NCI-H82 treated with DMSO at 0.1 percent for 48 hours (cell line): ENCODE measurements at regions not wholly inside any gene's neighbourhood (a gene's known extent, or its start where the extent isn't known, plus 50 kb on each side); places are given as distances from the start of the nearest gene placed in this dataset.
"Not testable (repeated sequence)": the region's sequence is repeated elsewhere in the genome, so short reads cannot be mapped to it uniquely, and the experiment has no call there.

Experiments used
- DNase-seq: peaks from one replicate; lab custom pipeline; 2025; ENCODE audit not compliant: unreplicated experiment; lab: John Stamatoyannopoulos, UW

DNA sequence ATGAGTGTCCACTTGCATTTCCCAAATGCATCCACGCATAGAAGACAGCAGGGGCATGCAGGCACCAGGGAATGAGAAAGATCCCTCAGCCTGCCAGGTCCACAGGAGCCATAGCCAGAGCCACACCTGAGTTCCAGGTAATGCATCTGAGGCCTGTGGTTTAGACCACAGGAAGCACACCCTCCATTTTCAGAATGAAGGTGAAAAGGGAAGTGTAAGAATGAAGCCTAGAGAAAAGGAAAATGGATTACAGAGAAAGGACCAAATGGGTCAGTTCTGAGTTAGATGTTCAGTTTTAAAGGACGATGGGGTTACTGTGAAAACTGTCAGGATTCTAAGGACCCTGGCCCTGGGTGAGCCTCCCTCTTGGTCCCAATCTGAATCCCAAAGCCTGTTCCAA is 1283.2 kb downstream of the TMEM121 start:
- no peak for DNase-seq

DNA sequence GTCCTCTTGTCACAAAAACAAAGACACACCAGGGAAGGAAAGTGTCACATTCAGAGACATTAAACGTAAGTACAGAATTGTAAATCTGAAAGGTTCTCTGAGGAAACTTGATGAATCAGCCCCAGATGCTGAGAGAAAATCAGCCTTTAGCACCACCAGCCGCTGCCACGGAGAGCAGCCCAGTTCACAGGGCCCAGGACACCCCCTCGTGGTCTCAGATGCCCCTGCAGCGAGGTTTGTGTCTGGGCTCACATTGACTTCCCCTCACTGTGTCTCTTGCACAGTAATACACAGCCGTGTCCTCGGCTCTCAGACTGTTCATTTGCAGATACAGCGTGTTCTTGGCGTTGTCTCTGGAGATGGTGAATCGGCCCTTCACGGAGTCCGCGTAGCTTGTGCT is 1283.8 kb downstream of the TMEM121 start:
- DNase-seq: not testable (repeated sequence)

DNA sequence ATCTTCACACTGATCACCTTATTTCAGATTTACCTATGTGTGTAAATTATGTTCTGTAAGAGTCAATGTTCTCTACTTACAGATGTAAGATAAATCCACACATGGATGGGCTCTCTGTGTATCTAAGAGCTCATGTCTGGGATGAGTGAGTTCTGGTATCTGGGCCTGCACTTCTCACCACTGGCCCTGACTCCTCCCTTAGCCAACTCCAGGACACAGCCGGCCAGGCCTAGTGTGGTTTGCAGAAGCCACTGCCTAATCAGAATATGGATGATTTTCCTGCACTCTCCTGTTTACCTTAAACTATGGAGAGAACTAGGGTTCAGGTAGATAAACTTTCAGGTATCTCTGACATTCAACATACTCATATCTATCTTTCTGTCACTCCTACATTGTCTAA is 1284.8 kb downstream of the TMEM121 start:
- DNase-seq: no peak

DNA sequence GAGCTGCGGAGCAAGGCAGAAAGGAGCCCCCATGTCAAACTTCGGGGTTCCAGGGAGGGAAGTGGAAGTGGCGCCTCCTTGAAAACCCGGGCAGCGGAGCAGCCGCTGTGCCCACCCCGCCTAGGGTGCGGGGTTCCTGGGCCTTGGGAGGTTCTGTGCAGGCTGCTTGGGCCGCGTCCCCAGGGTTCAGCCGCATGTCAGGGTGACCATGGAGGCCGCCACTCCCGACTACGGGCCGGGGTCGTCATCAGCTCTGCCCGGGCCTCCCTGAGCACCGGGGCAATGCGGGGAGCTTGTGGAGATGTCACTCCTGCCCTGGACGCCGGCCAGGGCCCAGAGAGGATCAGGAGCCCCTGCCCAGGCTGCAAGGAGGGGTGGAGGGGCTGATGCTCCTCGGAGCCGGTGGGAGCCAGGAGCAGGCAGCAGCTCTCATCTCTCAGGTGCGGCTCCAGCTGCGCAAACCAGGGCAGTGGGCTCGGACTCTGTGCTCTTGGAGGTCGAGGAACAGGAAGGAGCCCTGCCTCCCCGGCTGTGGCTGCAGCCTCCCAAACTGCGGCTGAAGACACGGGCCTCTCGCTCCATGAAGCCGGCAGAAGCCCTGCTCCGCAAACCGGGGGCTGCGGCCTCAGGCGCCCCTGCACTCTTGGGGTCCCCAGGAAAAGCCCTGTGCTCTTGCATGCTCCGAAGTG is 1286.5 kb downstream of the TMEM121 start:
- no peak for DNase-seq

DNA sequence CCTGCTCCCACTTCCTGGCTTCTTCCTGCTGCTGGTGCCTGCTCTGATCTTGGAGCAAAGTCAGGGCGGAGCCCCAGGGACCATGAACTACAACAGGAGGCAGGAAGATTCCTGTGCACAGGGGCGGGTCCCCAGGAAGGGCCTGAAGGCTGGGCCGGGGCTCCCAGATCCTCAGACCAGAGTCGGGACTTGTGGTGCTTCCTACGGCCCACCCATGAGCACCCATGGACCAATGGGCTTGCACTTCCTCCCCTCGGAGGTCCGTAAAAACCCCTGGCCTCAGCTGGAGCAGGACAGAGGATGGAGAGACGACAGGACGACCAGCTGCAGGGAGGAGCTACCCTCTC is 1287.1 kb downstream of the TMEM121 start:
- DNase-seq: no peak

DNA sequence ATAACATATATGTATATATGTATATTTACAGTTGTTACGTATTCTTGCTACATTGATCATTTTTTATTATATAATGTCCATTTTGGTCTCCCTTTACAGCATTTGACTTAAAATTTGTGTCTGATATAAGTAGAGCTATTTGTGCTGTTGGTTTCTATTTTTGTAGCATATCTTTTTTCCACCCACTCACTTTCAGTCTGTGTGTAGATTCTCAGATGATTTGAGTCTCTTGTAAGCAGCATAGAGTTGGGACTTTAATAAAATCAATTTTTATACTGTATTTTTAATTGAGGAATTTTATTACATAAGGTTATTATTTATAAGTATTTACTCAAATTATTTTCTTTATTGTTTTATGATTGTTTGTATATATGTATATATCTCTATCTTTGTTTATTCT is 1293.7 kb downstream of the TMEM121 start:
- no peak for DNase-seq

DNA sequence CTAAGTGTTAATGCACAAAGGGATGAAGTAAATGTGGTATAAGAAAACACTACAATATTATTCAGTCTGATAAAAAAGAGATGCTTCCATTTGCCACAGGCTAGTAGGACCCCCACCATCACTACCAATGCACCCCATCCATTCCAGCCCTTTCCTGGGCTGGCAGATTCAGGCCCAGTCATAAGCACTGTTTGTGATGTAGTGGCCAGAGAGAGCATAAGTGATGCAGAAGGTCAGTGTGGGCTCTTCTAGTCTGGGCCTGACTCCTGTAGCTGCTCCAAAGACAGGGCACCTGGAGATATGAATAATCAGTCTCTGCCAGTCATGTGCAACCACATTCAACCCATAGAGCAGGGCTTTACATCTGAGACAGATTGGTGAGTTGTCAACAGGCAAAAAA is 1294.7 kb downstream of the TMEM121 start:
- no peak for DNase-seq

DNA sequence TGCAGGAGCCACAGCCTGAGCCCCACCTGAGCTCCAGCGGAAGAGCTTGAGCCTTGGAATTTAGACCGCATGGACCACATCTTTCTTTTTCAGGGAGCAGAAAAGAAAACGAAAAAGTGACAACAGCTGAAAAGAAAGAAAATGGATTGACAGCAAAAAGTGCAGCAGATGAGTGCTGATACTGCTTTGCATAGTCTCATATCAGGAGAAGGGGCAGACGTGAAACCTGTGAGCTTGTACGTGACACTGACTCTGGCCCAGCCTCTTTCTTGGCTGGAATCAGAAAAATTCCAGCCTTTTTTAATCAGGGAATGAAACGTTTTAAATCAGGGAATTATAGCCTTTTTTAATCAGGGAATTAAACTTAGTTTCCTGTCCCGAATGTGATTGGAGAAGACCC is 1296.5 kb downstream of the TMEM121 start:
- no peak for DNase-seq

DNA sequence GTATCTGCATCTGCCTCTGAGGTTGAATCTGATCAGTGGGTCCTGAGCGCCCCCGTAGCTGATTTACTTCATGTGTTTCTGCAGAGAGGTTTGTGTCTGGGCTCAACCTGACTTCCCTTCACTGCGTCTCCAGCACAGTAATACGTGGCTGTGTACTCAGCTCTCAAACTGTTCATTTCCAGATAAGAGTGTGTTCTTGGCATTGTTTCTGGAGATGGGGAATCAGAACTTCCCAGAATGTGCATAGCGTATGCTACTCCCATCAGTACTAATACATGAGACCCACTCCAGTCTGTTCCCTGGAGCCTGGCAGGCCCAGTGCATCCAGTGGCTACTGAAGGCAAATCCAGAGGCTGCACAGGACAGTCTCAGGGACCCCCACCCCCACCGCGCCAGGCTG is 1297.2 kb downstream of the TMEM121 start:
- DNase-seq: no peak

DNA sequence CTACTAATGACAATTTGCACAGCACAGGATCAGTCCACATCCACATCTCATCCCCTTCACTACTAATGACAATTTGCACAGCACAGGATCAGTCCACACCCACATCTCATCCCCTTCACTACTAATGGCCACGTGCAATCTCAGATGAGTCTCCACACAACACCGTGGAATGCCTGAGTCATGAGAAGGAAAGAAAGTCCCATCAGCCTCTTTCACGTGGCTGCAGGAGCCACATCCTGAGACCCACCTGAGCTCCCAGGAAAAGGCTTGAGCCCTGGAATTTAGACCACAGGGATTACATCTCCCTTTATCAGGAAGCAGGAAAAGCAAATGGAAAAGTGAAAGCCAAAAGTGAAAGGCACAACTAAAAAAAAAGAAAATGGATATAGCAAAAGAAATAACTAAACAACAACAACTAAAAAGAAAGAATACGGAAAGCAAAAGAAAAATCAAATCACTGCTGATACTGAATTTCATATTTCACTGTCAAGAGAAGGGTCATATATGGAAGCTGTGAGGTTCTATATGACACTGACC is 1300.5 kb downstream of the TMEM121 start:
- no peak for DNase-seq

DNA sequence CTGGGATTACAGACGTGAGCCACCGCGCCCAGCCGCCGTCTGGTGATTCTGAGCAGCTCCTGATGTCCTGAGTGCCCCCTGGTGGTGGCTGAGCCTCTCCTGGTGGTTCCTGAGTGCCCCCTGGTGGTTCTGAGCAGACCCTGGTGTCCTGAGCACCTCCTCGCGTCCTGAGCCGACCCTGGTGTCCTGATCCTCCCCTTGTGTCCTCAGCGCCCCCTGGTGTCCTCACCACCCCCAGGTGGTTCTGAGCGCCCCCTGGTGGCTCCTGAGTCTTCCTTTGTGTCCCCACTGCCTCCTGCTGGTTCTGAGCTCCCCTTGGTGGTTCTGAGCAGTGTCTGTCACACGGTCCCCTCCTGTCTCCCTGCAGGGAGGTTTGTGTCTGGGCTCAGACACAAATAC is 1304.9 kb downstream of the TMEM121 start:
- DNase-seq: no peak

DNA sequence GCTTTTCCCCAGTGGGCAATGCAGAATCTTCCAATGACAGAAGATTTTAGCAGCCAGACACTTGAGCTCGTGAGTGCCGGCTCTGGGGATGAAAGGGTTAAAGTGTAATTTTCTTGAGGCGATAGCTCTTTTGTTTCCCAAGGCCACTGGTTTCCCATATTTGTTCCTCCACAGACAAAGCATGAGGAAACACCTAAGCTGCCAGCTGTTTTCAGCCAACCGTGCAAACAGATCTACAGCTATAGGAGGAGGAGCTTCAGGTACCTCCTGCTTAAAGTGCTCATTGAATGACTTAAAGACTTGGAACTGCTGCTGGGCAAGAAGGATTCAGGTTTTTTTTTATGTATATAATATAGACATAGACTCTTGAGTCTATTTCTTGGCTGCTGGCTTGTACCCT is 1311.5 kb downstream of the TMEM121 start:
- DNase-seq: no peak

DNA sequence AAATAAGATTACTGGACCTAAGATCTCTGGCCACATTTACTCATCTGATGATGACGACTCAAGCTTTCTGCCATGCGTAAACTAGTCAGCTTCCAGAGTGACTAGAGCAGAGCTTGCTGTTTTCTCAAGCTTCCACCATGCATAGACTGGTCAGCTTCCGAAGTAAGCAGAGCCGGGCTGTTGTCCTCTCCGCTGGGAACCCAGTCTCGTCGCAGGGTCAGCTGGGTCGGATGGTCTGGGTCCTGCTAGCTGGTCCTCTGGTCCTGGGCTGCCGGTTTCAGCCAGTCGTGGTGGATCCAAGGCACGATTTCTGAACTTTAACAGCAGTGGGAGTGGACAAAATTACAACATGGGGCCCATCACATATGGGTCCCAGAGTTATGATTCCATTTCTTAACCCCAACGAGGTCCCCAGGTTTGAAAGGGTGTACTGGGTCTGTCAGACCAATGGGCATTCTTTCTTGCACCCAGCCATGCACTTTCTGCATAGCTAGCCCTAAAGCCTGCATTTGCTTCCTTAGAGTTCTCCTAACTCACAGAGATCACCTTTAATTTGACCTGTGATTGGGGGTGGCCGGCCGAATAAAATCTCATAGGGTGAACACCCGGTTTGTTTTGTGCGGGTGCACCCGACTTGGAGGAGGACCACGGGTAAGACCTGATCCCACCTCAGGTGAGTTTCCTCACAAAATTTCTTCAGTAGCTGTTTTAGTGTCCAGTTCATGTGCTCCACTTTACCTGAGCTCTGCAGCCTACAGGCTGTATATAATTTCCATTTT is 1312.8 kb downstream of the TMEM121 start:
- no peak for DNase-seq

DNA sequence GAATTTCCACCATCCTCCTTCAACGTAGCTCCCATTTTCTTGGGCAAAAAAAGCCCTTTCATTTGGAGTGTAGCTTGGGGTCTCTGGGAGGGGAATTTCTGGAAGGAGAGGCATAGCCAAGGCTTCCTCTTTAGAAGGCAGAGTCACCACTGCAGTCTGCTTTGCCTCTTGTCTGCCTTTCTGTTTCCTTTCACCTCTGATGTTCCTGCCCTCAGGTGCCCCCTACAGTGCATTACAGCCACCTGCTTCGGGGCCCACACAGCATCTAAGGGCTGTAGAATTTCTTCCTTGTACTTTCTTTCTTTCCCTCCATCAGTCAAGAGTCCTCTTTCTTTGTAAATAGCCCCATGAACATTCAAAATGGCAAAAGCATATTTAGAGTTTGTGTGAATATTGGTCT is 1313.9 kb downstream of the TMEM121 start:
- DNase-seq: no peak

DNA sequence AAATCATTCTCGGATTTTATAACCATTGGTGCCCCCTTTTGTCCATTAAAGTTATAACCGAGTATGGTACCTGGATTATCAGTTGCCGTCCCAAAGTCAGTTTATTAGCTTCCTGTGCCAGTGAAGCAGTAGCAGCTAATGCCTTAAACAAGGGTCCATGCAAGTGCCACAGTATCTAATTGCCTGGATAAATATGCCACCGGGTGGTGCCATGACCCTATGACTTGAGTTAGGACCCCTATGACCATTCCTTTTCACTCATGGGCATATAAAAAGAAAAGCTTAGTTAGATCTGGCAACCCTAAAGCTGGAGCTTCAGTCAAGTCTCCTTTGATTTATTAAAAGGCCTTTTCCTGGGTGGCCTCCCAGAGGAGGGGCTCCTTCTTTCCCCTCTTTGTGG is 1314.6 kb downstream of the TMEM121 start:
- DNase-seq: no peak

DNA sequence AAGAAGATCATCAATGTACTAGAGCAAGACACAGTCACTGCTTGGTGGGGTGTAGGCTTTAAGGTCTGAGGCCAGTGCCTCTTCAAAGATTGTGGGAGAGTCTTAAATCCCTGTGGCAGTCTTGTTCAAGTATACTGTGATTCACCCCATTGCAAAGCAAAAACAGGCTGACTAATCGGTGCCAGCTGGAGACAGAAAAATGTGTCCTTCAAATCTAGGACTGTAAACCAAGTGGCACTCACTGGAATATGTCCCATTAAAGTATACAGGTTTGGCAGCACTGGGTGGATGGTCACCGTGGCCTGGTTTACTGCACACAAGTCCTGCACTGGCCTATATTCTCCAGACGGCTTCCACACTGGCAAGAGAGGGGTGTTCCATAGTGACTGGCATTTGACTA is 1315.3 kb downstream of the TMEM121 start:
- no peak for DNase-seq

DNA sequence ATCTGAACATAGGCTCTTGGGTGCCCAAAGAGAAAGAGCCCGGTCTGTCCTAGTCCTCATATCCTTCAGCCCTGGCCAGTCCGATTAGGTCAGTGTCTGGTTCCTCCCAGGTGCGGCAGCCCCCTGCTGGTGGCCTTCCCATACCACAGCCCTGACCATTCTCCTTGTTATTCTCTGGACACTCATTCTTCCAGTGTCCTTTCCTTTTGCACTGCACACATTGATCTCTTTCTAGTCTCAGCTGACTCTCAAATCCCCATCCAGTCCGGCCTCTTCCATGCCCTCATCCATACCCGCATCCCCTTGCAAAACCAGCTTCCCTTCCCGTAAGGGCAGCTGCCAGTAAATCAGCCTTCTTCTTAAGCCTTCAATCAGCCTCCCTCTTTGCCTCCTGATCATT is 1316.3 kb downstream of the TMEM121 start:
- no peak for DNase-seq

DNA sequence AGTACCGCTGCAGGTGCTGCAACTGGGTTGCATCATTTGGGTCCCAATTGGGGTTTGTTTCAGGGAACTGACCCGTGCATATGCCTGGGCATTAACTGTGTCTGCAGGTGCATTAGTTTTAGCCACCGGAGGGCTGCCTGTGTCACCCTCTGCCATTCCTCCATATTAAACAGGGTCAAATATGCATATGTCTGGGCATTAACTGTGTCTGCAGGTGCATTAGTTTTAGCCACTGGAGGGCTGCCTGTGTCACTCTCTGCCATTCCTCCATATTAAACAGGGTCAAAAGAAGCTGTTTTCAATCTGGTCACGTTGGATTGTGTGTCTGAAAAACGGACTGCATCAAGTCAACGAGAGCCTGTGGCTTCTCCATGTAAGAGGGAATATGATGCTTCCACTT is 1317.0 kb downstream of the TMEM121 start:
- no peak for DNase-seq

DNA sequence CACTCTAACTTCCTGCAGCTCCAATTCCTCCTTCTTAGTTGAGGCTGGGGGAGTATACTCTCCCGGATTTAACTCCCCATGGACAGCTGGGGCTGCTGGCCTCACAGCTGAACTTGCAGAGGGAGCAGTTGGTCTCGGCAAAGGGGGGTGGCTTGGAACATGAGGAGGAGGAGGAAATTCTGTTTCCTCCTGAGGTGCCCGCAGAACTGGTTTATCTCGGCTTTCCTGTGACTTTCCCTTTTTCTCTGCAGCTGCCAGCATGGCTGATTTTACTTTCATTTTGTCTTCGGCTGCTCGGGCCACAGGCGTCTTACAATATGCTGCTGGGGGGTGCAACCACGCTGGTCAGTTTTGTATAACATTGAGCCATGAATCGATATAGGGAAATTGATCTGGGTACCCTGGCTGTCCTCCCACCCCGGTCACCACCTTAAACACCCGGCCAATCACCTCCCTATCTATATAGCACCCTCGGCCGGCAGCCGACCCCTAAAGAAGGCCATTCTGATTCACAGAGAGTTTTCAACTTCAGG is 1317.6 kb downstream of the TMEM121 start:
- no peak for DNase-seq

DNA sequence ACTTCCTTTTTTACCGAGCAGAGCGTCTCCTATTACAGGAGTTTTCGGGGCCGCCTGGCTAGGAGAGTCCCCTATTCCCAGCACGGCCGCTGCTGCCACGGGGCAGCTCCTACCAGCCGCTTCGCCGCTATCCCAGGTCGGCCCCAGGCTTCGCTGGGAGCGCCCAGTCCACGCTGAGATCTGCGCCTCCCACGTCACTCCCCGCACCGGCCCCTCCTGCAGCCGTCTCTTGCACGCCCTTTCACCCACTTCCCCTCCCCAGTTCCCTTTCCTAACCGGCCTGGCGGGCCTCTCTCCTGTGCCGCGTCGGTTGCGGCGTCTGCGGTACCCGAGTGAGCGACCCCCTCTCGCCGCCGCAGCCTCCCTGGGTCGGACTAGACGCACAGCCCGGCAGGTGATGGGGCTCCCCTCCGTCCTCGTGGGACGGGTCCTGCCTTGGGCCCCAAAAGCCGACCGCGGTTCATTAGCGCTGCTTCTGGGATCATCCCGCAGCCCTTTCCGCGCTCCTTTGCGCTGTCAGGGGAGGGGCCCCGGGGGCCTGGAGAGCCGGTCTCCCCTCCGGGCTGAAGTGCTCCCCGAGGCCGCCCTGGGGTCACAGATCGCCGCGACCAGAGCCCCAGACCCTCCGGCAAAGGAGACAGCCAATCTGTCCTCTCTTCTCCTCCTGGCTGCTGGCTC is 1318.4 kb downstream of the TMEM121 start:
- no peak for DNase-seq

DNA sequence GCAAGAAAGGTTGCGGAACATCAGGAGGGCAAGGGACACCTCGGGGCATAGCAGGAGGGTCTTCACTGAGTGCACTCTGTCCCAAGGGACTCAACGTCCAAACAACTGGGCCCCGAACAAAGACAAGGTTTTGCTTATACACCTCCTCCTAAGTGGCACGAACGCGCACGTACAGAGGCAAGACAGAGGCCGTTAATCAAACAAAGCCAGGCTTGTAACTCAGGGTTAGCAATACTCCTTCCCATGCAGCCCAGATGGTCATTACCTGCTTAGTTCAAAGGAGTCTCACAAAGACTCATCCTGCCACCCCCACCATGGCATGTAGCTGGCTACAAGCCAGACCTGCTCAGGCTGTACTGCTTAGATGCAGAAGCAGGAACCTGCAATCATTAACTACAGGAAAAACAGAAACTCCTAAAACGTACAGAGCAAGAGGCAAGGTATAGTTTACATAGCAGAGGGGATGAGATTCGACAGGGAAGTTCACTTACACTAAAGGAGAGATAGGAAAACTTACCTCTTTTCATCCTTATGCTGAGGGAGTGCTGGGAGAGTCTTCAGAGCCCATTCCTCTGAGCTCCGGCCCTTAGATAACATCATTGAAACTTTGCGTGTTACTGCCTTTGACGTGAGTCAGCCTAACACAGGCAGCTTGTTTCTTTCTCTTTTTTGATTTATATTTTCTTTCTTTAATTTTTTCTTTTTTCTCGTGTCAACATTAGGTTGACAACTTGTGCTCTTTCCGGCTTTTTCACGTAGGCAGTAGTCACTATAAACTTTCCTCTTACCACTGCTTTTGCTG is 1319.1 kb downstream of the TMEM121 start:
- peak; percentile 8 for DNase-seq
